ENCODE measurements at regions not wholly inside any gene's neighbourhood (a gene's known extent, or its start where the extent isn't known, plus 50 kb on each side); places are given as distances from the start of the nearest gene placed in this dataset.

DNA sequence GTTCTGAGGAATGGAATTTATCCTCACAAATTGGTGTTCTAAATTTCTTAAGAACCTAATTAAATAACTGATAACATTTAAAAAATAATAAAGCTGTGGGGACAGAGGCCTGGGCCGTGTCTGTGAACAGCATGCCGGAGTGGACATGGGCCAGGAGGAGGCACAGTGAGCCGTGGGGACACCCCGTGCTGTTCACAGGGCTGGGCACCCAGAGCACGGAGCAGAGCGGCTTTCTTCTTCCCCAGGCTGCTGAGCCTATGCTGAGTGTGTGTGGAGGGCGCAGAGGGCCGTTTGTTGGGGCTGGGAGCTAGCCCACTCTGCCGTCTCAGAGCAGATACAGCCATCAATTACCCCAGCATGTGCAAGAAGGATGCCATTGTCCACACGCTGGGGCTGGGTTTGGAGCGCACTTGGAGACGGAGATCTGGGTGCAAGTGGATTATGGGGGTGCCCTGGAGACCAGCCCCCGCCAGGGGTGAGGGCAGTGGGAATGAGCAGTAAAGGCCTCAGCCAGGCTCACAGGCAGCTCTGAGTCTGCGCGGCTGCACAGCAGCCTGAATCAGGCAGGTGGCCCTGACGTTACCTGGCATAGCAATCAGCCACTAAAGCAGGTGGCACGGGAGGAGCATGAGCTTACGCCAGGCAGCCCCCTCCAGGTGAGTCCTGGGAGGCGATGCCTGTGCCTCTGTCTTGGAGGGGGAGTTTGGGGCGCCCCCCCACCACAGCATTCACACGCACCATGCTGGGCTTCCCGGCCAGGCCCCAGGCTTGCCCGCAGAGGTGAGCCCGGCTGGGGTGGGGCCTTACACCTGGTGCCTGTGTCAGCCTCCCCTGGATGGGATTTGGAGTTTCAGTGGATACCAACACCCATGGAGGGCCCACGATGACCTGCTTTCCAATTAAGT lies 52.1 kb upstream of the SLC66A3 start:
- Histone ChIP-seq H3K14ac (ENCODE audit: insufficient read depth, low read length) (no peak overlapping the region; the same call in 1 of the 2 replicates), H2BK20ac (ENCODE audit: low read depth, low read length, poor library complexity, severe bottlenecking) (no peak overlapping the region), H3K9me3 (ENCODE audit: control insufficient read depth, low read depth, low read length) (no peaks in the 10 kb centered on the region), H2BK5ac (ENCODE audit: insufficient read length, low read length) (no peak overlapping the region), H3K27ac (ENCODE audit: insufficient read length, low read depth, low read length) (no peak overlapping the region), H3K18ac (ENCODE audit: insufficient read length, low read depth, low read length) (no peak overlapping the region), H3K79me2 (ENCODE audit: insufficient read depth, low read length) (no peaks in the 10 kb centered on the region), H3K4me1 (ENCODE audit: insufficient read depth, low read length) (no peaks in the 10 kb centered on the region), H3K23me2 (ENCODE audit: insufficient read length, low read depth, low read length, poor library complexity, severe bottlenecking) (no peaks in the 10 kb centered on the region), H2AFZ (ENCODE audit: low read length) (no peak overlapping the region), H3K4me2 (ENCODE audit: insufficient read depth, insufficient read length, low read length) (no peak overlapping the region), H3K23ac (ENCODE audit: insufficient read length, low read depth, low read length) (no peak overlapping the region), H4K20me1 (ENCODE audit: control insufficient read depth, insufficient read depth, insufficient read length) (no peaks in the 10 kb centered on the region), H2BK15ac (ENCODE audit: low read depth, low read length) (no peak overlapping the region), H4K5ac (ENCODE audit: insufficient read length, low read depth, low read length) (no peak overlapping the region), H3K79me1 (ENCODE audit: insufficient read depth, low read depth, low read length, poor library complexity, severe bottlenecking) (no peaks in the 10 kb centered on the region), H3K4ac (ENCODE audit: low read depth, low read length) (no peak overlapping the region), H3K27me3 (ENCODE audit: insufficient read depth, low read length) (no peaks in the 10 kb centered on the region; the same call in none of the 2 replicates), H3T11ph (ENCODE audit: low read length) (no peak overlapping the region), H2BK120ac (ENCODE audit: low read depth, low read length, poor library complexity, severe bottlenecking) (no peak overlapping the region), H4K91ac (ENCODE audit: insufficient read length, low read depth, low read length) (no peak overlapping the region), H2AK5ac (ENCODE audit: insufficient read length, low read length) (no peak overlapping the region), H3K56ac (ENCODE audit: insufficient read length, low read depth, low read length) (no peak overlapping the region), H3K9ac (ENCODE audit: extremely low read depth, insufficient read length, low read length) (no peak overlapping the region), H4K8ac (replicated peaks; ENCODE audit: insufficient read length, low read depth, low read length) (no peak overlapping the region), H2BK12ac (ENCODE audit: insufficient read length, low read depth, low read length) (no peak overlapping the region)
- no CpG with 5 or more reads among the region's 25 CpGs for WGBS (ENCODE audit: extremely low coverage, insufficient read length, low lambda C conversion rate)
- peaks cover 6% of the 10 kb centered on the region for H3K27me3 Mint-ChIP-seq (ENCODE audit: low read depth)
- H3K36me3 Mint-ChIP-seq (ENCODE audit: insufficient read depth in 1 of 3, low read depth in 3 of 3), result no peaks in the 10 kb centered on the region
- no peaks in the 10 kb centered on the region; a peak in 1 of 5 replicates for H3K9me3 Mint-ChIP-seq
- no peak overlapping the region for H3K27ac Mint-ChIP-seq
- no peak overlapping the region for H3K4me3 Mint-ChIP-seq
- no peaks in the 10 kb centered on the region; a peak in 1 of 4 replicates for H3K4me1 Mint-ChIP-seq
- TF ChIP-seq, protein P1, sequence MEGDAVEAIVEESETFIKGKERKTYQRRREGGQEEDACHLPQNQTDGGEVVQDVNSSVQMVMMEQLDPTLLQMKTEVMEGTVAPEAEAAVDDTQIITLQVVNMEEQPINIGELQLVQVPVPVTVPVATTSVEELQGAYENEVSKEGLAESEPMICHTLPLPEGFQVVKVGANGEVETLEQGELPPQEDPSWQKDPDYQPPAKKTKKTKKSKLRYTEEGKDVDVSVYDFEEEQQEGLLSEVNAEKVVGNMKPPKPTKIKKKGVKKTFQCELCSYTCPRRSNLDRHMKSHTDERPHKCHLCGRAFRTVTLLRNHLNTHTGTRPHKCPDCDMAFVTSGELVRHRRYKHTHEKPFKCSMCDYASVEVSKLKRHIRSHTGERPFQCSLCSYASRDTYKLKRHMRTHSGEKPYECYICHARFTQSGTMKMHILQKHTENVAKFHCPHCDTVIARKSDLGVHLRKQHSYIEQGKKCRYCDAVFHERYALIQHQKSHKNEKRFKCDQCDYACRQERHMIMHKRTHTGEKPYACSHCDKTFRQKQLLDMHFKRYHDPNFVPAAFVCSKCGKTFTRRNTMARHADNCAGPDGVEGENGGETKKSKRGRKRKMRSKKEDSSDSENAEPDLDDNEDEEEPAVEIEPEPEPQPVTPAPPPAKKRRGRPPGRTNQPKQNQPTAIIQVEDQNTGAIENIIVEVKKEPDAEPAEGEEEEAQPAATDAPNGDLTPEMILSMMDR (conservative IDR thresholded peaks at IDR 0.05), result no peak
- no peak for DNase-seq
